ENCODE measurements at regions not wholly inside any gene's neighbourhood (a gene's known extent, or its start where the extent isn't known, plus 50 kb on each side); places are given as distances from the start of the nearest gene placed in this dataset.

- 94 to 95% methylated on average over 5 of the region's 5 CpGs for WGBS, 2 donors
- ATAC-seq (ENCODE audit: insufficient read depth, low FRiP score): no peak
- TF ChIP-seq, protein P1, sequence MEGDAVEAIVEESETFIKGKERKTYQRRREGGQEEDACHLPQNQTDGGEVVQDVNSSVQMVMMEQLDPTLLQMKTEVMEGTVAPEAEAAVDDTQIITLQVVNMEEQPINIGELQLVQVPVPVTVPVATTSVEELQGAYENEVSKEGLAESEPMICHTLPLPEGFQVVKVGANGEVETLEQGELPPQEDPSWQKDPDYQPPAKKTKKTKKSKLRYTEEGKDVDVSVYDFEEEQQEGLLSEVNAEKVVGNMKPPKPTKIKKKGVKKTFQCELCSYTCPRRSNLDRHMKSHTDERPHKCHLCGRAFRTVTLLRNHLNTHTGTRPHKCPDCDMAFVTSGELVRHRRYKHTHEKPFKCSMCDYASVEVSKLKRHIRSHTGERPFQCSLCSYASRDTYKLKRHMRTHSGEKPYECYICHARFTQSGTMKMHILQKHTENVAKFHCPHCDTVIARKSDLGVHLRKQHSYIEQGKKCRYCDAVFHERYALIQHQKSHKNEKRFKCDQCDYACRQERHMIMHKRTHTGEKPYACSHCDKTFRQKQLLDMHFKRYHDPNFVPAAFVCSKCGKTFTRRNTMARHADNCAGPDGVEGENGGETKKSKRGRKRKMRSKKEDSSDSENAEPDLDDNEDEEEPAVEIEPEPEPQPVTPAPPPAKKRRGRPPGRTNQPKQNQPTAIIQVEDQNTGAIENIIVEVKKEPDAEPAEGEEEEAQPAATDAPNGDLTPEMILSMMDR (IDR thresholded peaks at IDR 0.05; ENCODE audit: control extremely low read depth, extremely low read depth): no peak
- DNase-seq: no peak
- H3K9me3 ChIP-seq (ENCODE audit: control insufficient read depth in 4 of 4, insufficient read depth in 3 of 4, low read length in 3 of 4): no peaks in the 10 kb centered on the region
- H3K27ac ChIP-seq (ENCODE audit: low read depth in 1 of 2, low read length in 1 of 2): no peak overlapping the region
- peaks cover 0 to 7% (median 2%) of the 10 kb centered on the region in 3 donors for H3K27me3 ChIP-seq (ENCODE audit: control insufficient read depth in 3 of 3, insufficient read depth in 3 of 3, low read length in 2 of 3)
- no peak overlapping the region for H3K9ac ChIP-seq (ENCODE audit: insufficient read depth in 1 of 2, low read length in 2 of 2)
- H3K4me3 ChIP-seq: no peak overlapping the region
- no peaks in the 10 kb centered on the region for H3K36me3 ChIP-seq (ENCODE audit: control insufficient read depth in 4 of 4, insufficient read depth in 4 of 4, low read length in 4 of 4)
- peaks cover 0 to 14% (median 0%) of the 10 kb centered on the region in 5 donors for H3K4me1 ChIP-seq (ENCODE audit: control insufficient read depth in 5 of 5, insufficient read depth in 5 of 5, low read length in 5 of 5)
Measured at GRCh38 chr10:35888400-35888799, 246.3 kb upstream of the FZD8 start.

DNA sequence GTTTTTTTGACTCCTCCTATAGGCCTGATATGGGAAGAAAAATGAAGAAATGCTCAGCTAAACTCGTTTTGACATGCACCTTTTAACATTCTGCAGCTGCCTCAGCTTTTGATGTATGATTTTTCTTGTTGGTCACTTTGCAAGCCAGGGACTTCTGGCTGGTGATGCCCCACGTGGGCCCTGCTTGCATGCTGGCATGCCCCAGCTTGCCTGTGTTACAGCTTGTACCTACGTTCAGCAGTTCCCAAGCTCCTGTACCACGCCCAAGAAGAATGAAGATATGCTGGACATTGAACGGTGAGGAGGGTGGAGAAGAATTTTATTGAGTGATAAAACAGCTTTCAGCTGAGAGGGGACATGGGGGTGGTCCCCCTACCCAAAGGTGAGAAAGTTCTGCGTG is 245.6 kb upstream of the FZD8 start:
- Histone ChIP-seq H3K27me3 (ENCODE audit: control insufficient read depth in 3 of 3, insufficient read depth in 3 of 3, low read length in 2 of 3) (peaks cover 0 to 9% (median 2%) of the 10 kb centered on the region in 3 donors), H3K4me3 (no peak overlapping the region), H3K27ac (ENCODE audit: low read depth in 1 of 2, low read length in 1 of 2) (no peak overlapping the region), H3K36me3 (ENCODE audit: control insufficient read depth in 4 of 4, insufficient read depth in 4 of 4, low read length in 4 of 4) (no peaks in the 10 kb centered on the region), H3K4me1 (ENCODE audit: control insufficient read depth in 5 of 5, insufficient read depth in 5 of 5, low read length in 5 of 5) (peaks cover 0 to 14% (median 0%) of the 10 kb centered on the region in 5 donors), H3K9me3 (ENCODE audit: control insufficient read depth in 4 of 4, insufficient read depth in 3 of 4, low read length in 3 of 4) (no peaks in the 10 kb centered on the region), H3K9ac (ENCODE audit: insufficient read depth in 1 of 2, low read length in 2 of 2) (no peak overlapping the region)
- DNase-seq: no peak
- ATAC-seq (ENCODE audit: insufficient read depth, low FRiP score): no peak
- WGBS, 2 donors: 80% methylated on average over 6 of the region's 6 CpGs
- TF ChIP-seq, protein P1 (IDR thresholded peaks at IDR 0.05; ENCODE audit: control extremely low read depth, extremely low read depth): no peak

GRCh38 chr10:35885076-35885475 is 243.0 kb upstream of the FZD8 start:
- 52 to 68% methylated on average over 5 of the region's 5 CpGs for WGBS, 2 donors
- H3K9ac ChIP-seq (ENCODE audit: insufficient read depth in 1 of 2, low read length in 2 of 2): no peak overlapping the region
- peaks cover 0 to 6% (median 0%) of the 10 kb centered on the region in 5 donors for H3K4me1 ChIP-seq (ENCODE audit: control insufficient read depth in 5 of 5, insufficient read depth in 5 of 5, low read length in 5 of 5)
- TF ChIP-seq, protein P1 (IDR thresholded peaks at IDR 0.05; ENCODE audit: control extremely low read depth, extremely low read depth): no peak
- H3K27me3 ChIP-seq (ENCODE audit: control insufficient read depth in 3 of 3, insufficient read depth in 3 of 3, low read length in 2 of 3): peaks cover 0 to 9% (median 2%) of the 10 kb centered on the region in 3 donors
- no peaks in the 10 kb centered on the region for H3K9me3 ChIP-seq (ENCODE audit: control insufficient read depth in 4 of 4, insufficient read depth in 3 of 4, low read length in 3 of 4)
- ATAC-seq (ENCODE audit: insufficient read depth, low FRiP score) (no peak), DNase-seq (no peak)
- H3K27ac ChIP-seq (ENCODE audit: low read depth in 1 of 2, low read length in 1 of 2): no peak overlapping the region
- no peak overlapping the region for H3K4me3 ChIP-seq
- no peaks in the 10 kb centered on the region for H3K36me3 ChIP-seq (ENCODE audit: control insufficient read depth in 4 of 4, insufficient read depth in 4 of 4, low read length in 4 of 4)

- Histone ChIP-seq H3K27me3 (ENCODE audit: control insufficient read depth in 3 of 3, insufficient read depth in 3 of 3, low read length in 2 of 3) (peaks cover 0 to 9% (median 2%) of the 10 kb centered on the region in 3 donors), H3K9ac (ENCODE audit: insufficient read depth in 1 of 2, low read length in 2 of 2) (no peak overlapping the region), H3K4me3 (no peak overlapping the region), H3K4me1 (ENCODE audit: control insufficient read depth in 5 of 5, insufficient read depth in 5 of 5, low read length in 5 of 5) (peaks cover 0 to 1% (median 0%) of the 10 kb centered on the region in 5 donors), H3K9me3 (ENCODE audit: control insufficient read depth in 4 of 4, insufficient read depth in 3 of 4, low read length in 3 of 4) (no peaks in the 10 kb centered on the region), H3K27ac (ENCODE audit: low read depth in 1 of 2, low read length in 1 of 2) (no peak overlapping the region), H3K36me3 (ENCODE audit: control insufficient read depth in 4 of 4, insufficient read depth in 4 of 4, low read length in 4 of 4) (no peaks in the 10 kb centered on the region)
- ATAC-seq (ENCODE audit: insufficient read depth, low FRiP score): no peak
- WGBS, 2 donors: 54 to 72% methylated on average over 9 of the region's 9 CpGs
- TF ChIP-seq, protein P1 (IDR thresholded peaks at IDR 0.05; ENCODE audit: control extremely low read depth, extremely low read depth): no peak
- DNase-seq: no peak
Measured at GRCh38 chr10:35884657-35885071, 242.6 kb upstream of the FZD8 start.
